ENCODE measurements at regions not wholly inside any gene's neighbourhood (a gene's known extent, or its start where the extent isn't known, plus 50 kb on each side); places are given as distances from the start of the nearest gene placed in this dataset.

DNA sequence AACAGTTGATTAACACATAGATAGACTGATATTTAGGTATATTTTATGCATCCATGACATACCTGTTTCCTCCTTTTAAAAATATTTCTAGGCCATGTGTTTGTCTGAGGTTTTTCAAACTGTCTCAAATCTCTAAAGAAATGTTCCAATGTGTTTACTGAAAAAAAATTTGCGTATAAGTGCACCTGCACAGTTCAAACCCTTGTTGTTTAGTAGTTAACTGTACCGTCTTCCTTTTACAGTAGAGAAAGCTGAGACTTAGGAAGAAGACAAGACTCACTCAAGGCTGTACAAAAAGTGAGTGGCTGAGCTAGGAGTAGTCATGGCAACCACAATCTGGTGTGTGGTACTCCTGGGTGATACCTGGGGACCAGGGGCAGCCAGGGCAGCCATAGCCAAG is 934.6 kb downstream of the VRK1 start:
- no peak overlapping the region for H3K14ac ChIP-seq (ENCODE audit: low read length)
- H3K18ac ChIP-seq (ENCODE audit: low read length) = no peak overlapping the region
- H2BK120ac ChIP-seq (ENCODE audit: insufficient read depth, low read length, poor library complexity) = no peak overlapping the region
- H3K4me1 ChIP-seq (ENCODE audit: control insufficient read depth in 1 of 2, insufficient read depth in 2 of 2, low read length in 2 of 2) = no peaks in the 10 kb centered on the region
- no peak overlapping the region for H3K4me3 ChIP-seq (ENCODE audit: low read depth, low read length)
- no peak overlapping the region for H2BK5ac ChIP-seq (ENCODE audit: low read depth, low read length, poor library complexity)
- no peak overlapping the region for H3K4me2 ChIP-seq (ENCODE audit: low read length)
- H3K23ac ChIP-seq (ENCODE audit: low read length) = no peak overlapping the region
- H3K9ac ChIP-seq (ENCODE audit: low read length) = no peak overlapping the region
- no peaks in the 10 kb centered on the region for H3K9me3 ChIP-seq (ENCODE audit: insufficient read depth, low read depth, low read length)
- H3K27ac ChIP-seq (ENCODE audit: low read depth, low read length) = no peak overlapping the region
- H3K79me1 ChIP-seq (ENCODE audit: low read length) = no peaks in the 10 kb centered on the region
- H3K79me2 ChIP-seq (ENCODE audit: control insufficient read depth, insufficient read depth, low read length, poor library complexity) = no peaks in the 10 kb centered on the region
- H2AK5ac ChIP-seq (ENCODE audit: low read length) = no peak overlapping the region
- no peak overlapping the region for H4K12ac ChIP-seq (ENCODE audit: low read depth, low read length)
- H2AFZ ChIP-seq (ENCODE audit: insufficient read depth, low read length, poor library complexity) = no peak overlapping the region
- no peak overlapping the region for H4K8ac ChIP-seq (ENCODE audit: low read depth, low read length)
- H3K4ac ChIP-seq (ENCODE audit: low read depth, low read length) = no peak overlapping the region
- H4K91ac ChIP-seq (ENCODE audit: low read depth, low read length) = no peak overlapping the region
- no peak for DNase-seq
- no CpG with 5 or more reads among the region's 2 CpGs for WGBS (ENCODE audit: extremely low coverage, insufficient coverage, insufficient read length)
- H2BK12ac ChIP-seq (ENCODE audit: low read length) = no peak overlapping the region
- no peaks in the 10 kb centered on the region for H3K27me3 ChIP-seq (ENCODE audit: insufficient read depth, low read length)
- H3K36me3 ChIP-seq (ENCODE audit: control insufficient read depth in 1 of 2, insufficient read depth in 2 of 2, low read length in 2 of 2) = no peaks in the 10 kb centered on the region

DNA sequence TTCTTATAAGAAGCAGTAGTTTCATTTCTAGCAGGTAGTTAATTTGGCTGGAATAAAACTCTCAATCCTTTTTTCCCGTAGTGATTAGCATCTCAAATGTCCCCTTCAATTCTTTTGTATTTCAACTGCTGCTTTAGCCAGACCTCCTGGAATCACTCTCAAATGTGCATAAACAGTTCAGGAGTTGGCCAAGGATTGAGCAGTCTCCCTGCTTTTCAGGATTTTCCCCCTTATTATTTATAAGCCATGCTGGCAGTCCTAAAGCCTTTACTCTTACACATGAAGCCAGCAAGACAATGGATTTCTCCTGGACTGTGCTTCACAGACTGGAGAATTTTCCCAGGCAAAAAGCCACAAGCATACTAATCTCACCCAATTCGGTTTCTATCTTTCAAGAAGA is 950.1 kb downstream of the VRK1 start:
- H2BK5ac ChIP-seq (ENCODE audit: low read depth, low read length, poor library complexity) = no peak overlapping the region
- H3K36me3 ChIP-seq (ENCODE audit: control insufficient read depth in 1 of 2, insufficient read depth in 2 of 2, low read length in 2 of 2) = no peaks in the 10 kb centered on the region
- H3K4me2 ChIP-seq (ENCODE audit: low read length) = no peak overlapping the region
- H3K79me2 ChIP-seq (ENCODE audit: control insufficient read depth, insufficient read depth, low read length, poor library complexity) = no peaks in the 10 kb centered on the region
- H3K9me3 ChIP-seq (ENCODE audit: insufficient read depth, low read depth, low read length) = no peaks in the 10 kb centered on the region
- no peak overlapping the region for H3K4ac ChIP-seq (ENCODE audit: low read depth, low read length)
- no peak overlapping the region for H3K23ac ChIP-seq (ENCODE audit: low read length)
- no peaks in the 10 kb centered on the region for H3K79me1 ChIP-seq (ENCODE audit: low read length)
- no peak overlapping the region for H4K8ac ChIP-seq (ENCODE audit: low read depth, low read length)
- H3K9ac ChIP-seq (ENCODE audit: low read length) = no peak overlapping the region
- no peak overlapping the region for H3K4me3 ChIP-seq (ENCODE audit: low read depth, low read length)
- H3K18ac ChIP-seq (ENCODE audit: low read length) = no peak overlapping the region
- no CpG with 5 or more reads among the region's 2 CpGs for WGBS (ENCODE audit: extremely low coverage, insufficient coverage, insufficient read length)
- H4K91ac ChIP-seq (ENCODE audit: low read depth, low read length) = no peak overlapping the region
- no peak overlapping the region for H2AK5ac ChIP-seq (ENCODE audit: low read length)
- no peak overlapping the region for H2BK12ac ChIP-seq (ENCODE audit: low read length)
- no peak for DNase-seq
- H3K4me1 ChIP-seq (ENCODE audit: control insufficient read depth in 1 of 2, insufficient read depth in 2 of 2, low read length in 2 of 2) = no peaks in the 10 kb centered on the region
- no peak overlapping the region for H3K27ac ChIP-seq (ENCODE audit: low read depth, low read length)
- no peak overlapping the region for H2AFZ ChIP-seq (ENCODE audit: insufficient read depth, low read length, poor library complexity)
- no peak overlapping the region for H2BK120ac ChIP-seq (ENCODE audit: insufficient read depth, low read length, poor library complexity)
- H3K14ac ChIP-seq (ENCODE audit: low read length) = no peak overlapping the region
- H4K12ac ChIP-seq (ENCODE audit: low read depth, low read length) = no peak overlapping the region
- H3K27me3 ChIP-seq (ENCODE audit: insufficient read depth, low read length) = no peaks in the 10 kb centered on the region

DNA sequence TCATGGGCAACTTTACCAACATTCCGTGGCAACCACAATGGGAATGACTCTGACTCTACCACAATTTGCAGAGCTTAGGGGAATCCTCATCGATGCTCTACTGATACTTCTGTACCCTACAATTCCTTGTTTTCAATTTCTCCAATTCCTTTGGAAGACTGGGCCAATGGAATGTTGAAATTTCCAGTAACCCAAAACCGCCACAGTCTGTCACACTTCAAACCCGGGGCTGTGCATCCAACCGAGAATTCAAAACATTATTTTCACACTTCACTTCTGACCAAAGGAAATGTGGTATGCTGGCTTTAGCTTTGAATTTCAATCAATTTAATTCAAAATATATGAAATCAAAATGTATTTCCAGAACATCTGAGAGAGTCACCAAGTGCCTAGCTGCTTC is 951.4 kb downstream of the VRK1 start:
- Histone ChIP-seq H4K8ac (ENCODE audit: low read depth, low read length) (no peak overlapping the region), H3K4ac (ENCODE audit: low read depth, low read length) (no peak overlapping the region), H4K12ac (ENCODE audit: low read depth, low read length) (no peak overlapping the region), H2AK5ac (ENCODE audit: low read length) (no peak overlapping the region), H2BK12ac (ENCODE audit: low read length) (no peak overlapping the region), H2BK5ac (ENCODE audit: low read depth, low read length, poor library complexity) (no peak overlapping the region), H2AFZ (ENCODE audit: insufficient read depth, low read length, poor library complexity) (no peak overlapping the region), H3K23ac (ENCODE audit: low read length) (no peak overlapping the region), H3K79me1 (ENCODE audit: low read length) (no peaks in the 10 kb centered on the region), H4K91ac (ENCODE audit: low read depth, low read length) (no peak overlapping the region), H3K14ac (ENCODE audit: low read length) (no peak overlapping the region), H3K4me2 (ENCODE audit: low read length) (no peak overlapping the region), H3K18ac (ENCODE audit: low read length) (no peak overlapping the region), H2BK120ac (ENCODE audit: insufficient read depth, low read length, poor library complexity) (no peak overlapping the region), H3K36me3 (ENCODE audit: control insufficient read depth in 1 of 2, insufficient read depth in 2 of 2, low read length in 2 of 2) (no peaks in the 10 kb centered on the region), H3K9me3 (ENCODE audit: insufficient read depth, low read depth, low read length) (no peaks in the 10 kb centered on the region), H3K4me3 (ENCODE audit: low read depth, low read length) (no peak overlapping the region), H3K27ac (ENCODE audit: low read depth, low read length) (no peak overlapping the region), H3K9ac (ENCODE audit: low read length) (no peak overlapping the region), H3K4me1 (ENCODE audit: control insufficient read depth in 1 of 2, insufficient read depth in 2 of 2, low read length in 2 of 2) (no peaks in the 10 kb centered on the region), H3K27me3 (ENCODE audit: insufficient read depth, low read length) (no peaks in the 10 kb centered on the region), H3K79me2 (ENCODE audit: control insufficient read depth, insufficient read depth, low read length, poor library complexity) (no peaks in the 10 kb centered on the region)
- no CpG with 5 or more reads among the region's 5 CpGs for WGBS (ENCODE audit: extremely low coverage, insufficient coverage, insufficient read length)
- DNase-seq = no peak

DNA sequence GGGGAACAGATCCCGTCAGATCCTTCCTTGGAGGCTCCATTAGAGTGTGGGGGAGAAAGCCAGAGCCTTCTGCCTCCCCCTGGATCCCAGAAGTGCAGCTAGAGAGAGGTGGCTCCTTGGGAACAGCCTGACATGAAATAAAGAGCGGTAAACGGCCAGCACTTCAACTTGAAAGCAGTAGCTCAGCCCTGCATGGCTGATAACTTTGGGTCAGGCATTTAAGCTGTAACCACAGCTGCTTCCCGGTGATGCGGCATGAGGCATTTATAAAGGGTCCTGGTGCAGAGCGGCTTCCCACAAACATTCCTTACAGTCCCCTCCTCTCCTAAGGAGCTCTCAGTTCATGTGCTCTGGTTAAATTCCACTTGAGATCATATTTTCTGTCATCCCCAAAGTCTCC is 960.3 kb downstream of the VRK1 start:
- Histone ChIP-seq H3K9me3 (ENCODE audit: insufficient read depth, low read depth, low read length) (no peaks in the 10 kb centered on the region), H3K36me3 (ENCODE audit: control insufficient read depth in 1 of 2, insufficient read depth in 2 of 2, low read length in 2 of 2) (no peaks in the 10 kb centered on the region), H3K4me2 (ENCODE audit: low read length) (no peak overlapping the region), H4K91ac (ENCODE audit: low read depth, low read length) (no peak overlapping the region), H3K23ac (ENCODE audit: low read length) (no peak overlapping the region), H2BK5ac (ENCODE audit: low read depth, low read length, poor library complexity) (no peak overlapping the region), H3K27ac (ENCODE audit: low read depth, low read length) (no peak overlapping the region), H4K8ac (ENCODE audit: low read depth, low read length) (no peak overlapping the region), H2BK12ac (ENCODE audit: low read length) (no peak overlapping the region), H3K4me1 (ENCODE audit: control insufficient read depth in 1 of 2, insufficient read depth in 2 of 2, low read length in 2 of 2) (no peaks in the 10 kb centered on the region), H3K27me3 (ENCODE audit: insufficient read depth, low read length) (no peaks in the 10 kb centered on the region), H2BK120ac (ENCODE audit: insufficient read depth, low read length, poor library complexity) (no peak overlapping the region), H4K12ac (ENCODE audit: low read depth, low read length) (no peak overlapping the region), H3K14ac (ENCODE audit: low read length) (no peak overlapping the region), H3K4me3 (ENCODE audit: low read depth, low read length) (no peak overlapping the region), H2AK5ac (ENCODE audit: low read length) (no peak overlapping the region), H3K18ac (ENCODE audit: low read length) (no peak overlapping the region), H3K79me2 (ENCODE audit: control insufficient read depth, insufficient read depth, low read length, poor library complexity) (no peaks in the 10 kb centered on the region), H2AFZ (ENCODE audit: insufficient read depth, low read length, poor library complexity) (no peak overlapping the region), H3K4ac (ENCODE audit: low read depth, low read length) (no peak overlapping the region), H3K9ac (ENCODE audit: low read length) (no peak overlapping the region), H3K79me1 (ENCODE audit: low read length) (no peaks in the 10 kb centered on the region)
- no peak for DNase-seq
- WGBS (ENCODE audit: extremely low coverage, insufficient coverage, insufficient read length) = no CpG with 5 or more reads among the region's 6 CpGs
